Prostate gland (tissue), 2 donors: ENCODE measurements at regions not wholly inside any gene's neighbourhood (a gene's known extent, or its start where the extent isn't known, plus 50 kb on each side); places are given as distances from the start of the nearest gene placed in this dataset.

Experiments
- POLR2A ChIP-seq: fragments of 450-650 bp; IDR thresholded peaks from one replicate; pipeline ENCODE4 v1.6.1; 2016; ENCODE audit warnings: antibody characterized with exemption, mild to moderate bottlenecking
- TF ChIP-seq, protein P1 (sequence below), 4 experiments: fragments of 200-600 bp in 2 of 4; fragments of 450-650 bp in 2 of 4; sonication (generic) in 2 of 4; IDR thresholded peaks; 1 replicate in 3 of 4; 2 replicates in 1 of 4; pipeline ENCODE4 v1.5.1; 2016 to 2019; ENCODE audit warnings: antibody characterized with exemption in 4 of 4, mild to moderate bottlenecking in 2 of 4, moderate library complexity in 2 of 4

DNA sequence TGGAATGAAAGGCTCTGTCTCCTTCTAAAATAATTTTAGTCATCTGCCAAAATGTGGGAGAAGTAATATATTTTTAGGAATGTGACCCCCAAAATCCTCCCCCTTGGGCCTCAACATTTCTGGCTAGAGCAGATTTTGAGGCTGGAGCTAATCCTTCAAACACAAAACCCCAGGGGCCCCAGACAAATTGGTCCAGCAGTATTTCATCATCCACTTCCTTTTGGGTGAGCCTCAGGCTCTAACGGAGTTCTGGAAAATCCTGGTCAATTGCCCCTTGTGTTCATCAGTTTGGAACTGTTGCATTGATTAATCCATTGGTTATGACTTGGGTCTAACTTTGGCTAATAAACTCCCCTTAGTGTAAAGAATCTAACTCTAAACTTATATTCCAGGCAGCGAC is 67.4 kb upstream of the PCDH19 start:
- TF ChIP-seq, protein P1, sequence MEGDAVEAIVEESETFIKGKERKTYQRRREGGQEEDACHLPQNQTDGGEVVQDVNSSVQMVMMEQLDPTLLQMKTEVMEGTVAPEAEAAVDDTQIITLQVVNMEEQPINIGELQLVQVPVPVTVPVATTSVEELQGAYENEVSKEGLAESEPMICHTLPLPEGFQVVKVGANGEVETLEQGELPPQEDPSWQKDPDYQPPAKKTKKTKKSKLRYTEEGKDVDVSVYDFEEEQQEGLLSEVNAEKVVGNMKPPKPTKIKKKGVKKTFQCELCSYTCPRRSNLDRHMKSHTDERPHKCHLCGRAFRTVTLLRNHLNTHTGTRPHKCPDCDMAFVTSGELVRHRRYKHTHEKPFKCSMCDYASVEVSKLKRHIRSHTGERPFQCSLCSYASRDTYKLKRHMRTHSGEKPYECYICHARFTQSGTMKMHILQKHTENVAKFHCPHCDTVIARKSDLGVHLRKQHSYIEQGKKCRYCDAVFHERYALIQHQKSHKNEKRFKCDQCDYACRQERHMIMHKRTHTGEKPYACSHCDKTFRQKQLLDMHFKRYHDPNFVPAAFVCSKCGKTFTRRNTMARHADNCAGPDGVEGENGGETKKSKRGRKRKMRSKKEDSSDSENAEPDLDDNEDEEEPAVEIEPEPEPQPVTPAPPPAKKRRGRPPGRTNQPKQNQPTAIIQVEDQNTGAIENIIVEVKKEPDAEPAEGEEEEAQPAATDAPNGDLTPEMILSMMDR (IDR thresholded peaks at IDR 0.05): no peak
- no peak for TF ChIP-seq POLR2A
